ENCODE measurements at regions not wholly inside any gene's neighbourhood (a gene's known extent, or its start where the extent isn't known, plus 50 kb on each side); places are given as distances from the start of the nearest gene placed in this dataset.

- Histone ChIP-seq H3K27me3 (ENCODE audit: control insufficient read depth in 2 of 2, insufficient read depth in 2 of 2, low read length in 2 of 2) (peaks cover 0 to 17% of the 10 kb centered on the region in 2 experiments; a peak in 2 of 5 replicates), H3K4me2 (ENCODE audit: insufficient read depth, low read length) (no peak overlapping the region), H3K79me2 (ENCODE audit: control insufficient read depth, insufficient read depth, low read length) (no peaks in the 10 kb centered on the region), H3K36me3 (ENCODE audit: control insufficient read depth, insufficient read depth, low read length) (no peaks in the 10 kb centered on the region), H3K27ac (ENCODE audit: extremely low read depth, low read depth, low read length) (no peak overlapping the region), H2AFZ (ENCODE audit: low read depth, low read length) (no peak overlapping the region), H3K4me3 (no peak overlapping the region), H3K4me1 (replicated peaks in 1 of 2; ENCODE audit: control insufficient read depth in 2 of 2, insufficient read depth in 2 of 2, low read length in 2 of 2) (no peaks in the 10 kb centered on the region; a peak in 1 of 5 replicates), H3K9ac (ENCODE audit: insufficient read depth in 1 of 2, low read depth in 2 of 2, low read length in 2 of 2) (no peak overlapping the region), H4K20me1 (replicated peaks; ENCODE audit: control insufficient read depth, insufficient read depth, low read length) (no peaks in the 10 kb centered on the region), H3K9me1 (ENCODE audit: control insufficient read depth, insufficient read depth, low read length) (no peaks in the 10 kb centered on the region), H3K9me3 (replicated peaks; ENCODE audit: control insufficient read depth, insufficient read depth, low read depth, low read length) (no peaks in the 10 kb centered on the region)
- no peak for FAIRE-seq
- in situ Hi-C loops (cut with MboI) (no loop called here), intact Hi-C loops (cut with micrococcal nuclease) (no loop called here)
- TF ChIP-seq TAF7 (tag; IDR thresholded peaks at IDR 0.05): no peak
- TF ChIP-seq CHAMP1 (IDR thresholded peaks at IDR 0.05): no peak
- no peak for TF ChIP-seq C11orf30 (IDR thresholded peaks at IDR 0.05; ENCODE audit: low read depth)
- no TSS peak for BruUV-seq (replicated peaks)
- ChIA-PET POLR2A (no interaction called here), CTCF (ENCODE audit: low intra/inter-chr PET ratio) (no interaction called here)
- DNase-seq (ENCODE audit: extremely low read depth in 1 of 4, low spot score in 3 of 4): no peak
- WGBS (ENCODE audit: insufficient coverage, low coverage, missing lambda C conversion rate): 12% methylated on average over 11 of the region's 11 CpGs
- no peak for ATAC-seq
These were observed 82.6 kb downstream of the FOXA2 start for GRCh38 chr20:22501566-22502344.

Measured in K562 (cell line).